Midbrain (tissue), 1 donor: ENCODE measurements at regions not wholly inside any gene's neighbourhood (a gene's known extent, or its start where the extent isn't known, plus 50 kb on each side); places are given as distances from the start of the nearest gene placed in this dataset.
"Not testable (repeated sequence)": the region's sequence is repeated elsewhere in the genome, so short reads cannot be mapped to it uniquely, and the experiment has no call there.

Experiments
- DNase-seq: peaks from one replicate; lab custom pipeline; 2025; lab: John Stamatoyannopoulos, UW

- DNase-seq: no peak
Observed at GRCh38 chr3:161691677-161692076, 195.1 kb downstream of the OTOL1 start.

DNA sequence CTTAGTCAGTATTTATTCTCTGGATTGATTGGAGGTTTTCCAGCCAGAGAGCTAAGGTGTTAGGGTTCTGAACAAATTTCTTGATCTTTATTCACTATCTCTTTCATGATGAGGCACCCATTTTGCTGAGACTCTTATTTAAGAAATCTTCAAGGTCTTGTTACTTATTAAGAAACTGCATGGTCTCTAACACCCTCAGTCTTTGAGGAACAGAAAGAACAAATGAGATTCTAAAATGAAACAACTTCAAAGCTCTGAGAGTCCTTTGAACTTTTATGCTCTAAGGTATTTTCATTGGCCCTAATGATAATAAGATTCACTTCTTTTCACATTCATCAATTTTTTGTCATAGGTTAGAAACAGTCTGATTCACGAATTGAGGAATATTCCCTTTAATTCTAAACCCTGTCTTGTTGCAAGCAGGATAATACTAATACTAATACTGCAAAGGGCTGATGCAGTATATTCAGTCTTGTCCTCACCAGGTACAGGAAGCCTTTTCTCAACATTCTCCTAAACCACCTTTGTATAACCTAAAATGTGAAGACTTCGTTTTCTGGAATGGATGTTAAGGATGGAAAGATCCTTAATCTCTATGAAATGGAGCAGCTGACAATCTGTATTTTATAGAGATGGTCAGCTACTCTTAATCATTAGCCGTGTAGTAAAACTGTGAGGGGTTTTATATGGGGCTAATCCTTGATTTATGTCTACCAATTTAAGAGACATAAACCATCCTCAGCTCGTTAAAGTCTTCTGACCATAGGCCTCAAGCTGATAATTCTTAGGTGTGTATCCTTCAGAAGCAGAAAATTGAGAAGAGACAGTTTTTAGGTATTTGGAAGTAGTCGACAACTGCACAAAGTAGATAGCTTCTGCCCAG, 198.3 kb downstream of the OTOL1 start:
- DNase-seq: no peak

DNA sequence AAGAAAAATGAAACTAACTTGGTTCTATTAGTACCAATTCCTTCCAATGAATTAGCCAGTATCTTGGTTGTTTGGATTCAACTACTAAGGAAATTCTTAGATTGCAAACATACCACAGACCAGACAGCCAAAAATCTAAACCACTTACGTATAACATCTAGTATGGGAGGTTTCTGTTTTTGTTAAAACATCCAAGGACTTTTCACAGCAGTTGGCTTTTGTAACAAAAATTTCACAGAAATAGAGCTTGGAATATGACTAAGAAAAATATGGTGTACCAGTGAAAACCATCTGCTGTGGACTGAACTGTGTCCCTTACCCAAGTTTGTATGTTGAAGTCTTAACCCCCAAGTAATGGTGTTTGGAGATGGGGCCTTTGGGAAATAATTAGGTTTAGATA, 199.2 kb downstream of the OTOL1 start:
- no peak for DNase-seq

- no peak for DNase-seq
Observed at GRCh38 chr3:161700998-161701397, 204.4 kb downstream of the OTOL1 start.

- DNase-seq: not testable (repeated sequence)
Observed at GRCh38 chr3:161707253-161707652, 210.6 kb downstream of the OTOL1 start.

DNA sequence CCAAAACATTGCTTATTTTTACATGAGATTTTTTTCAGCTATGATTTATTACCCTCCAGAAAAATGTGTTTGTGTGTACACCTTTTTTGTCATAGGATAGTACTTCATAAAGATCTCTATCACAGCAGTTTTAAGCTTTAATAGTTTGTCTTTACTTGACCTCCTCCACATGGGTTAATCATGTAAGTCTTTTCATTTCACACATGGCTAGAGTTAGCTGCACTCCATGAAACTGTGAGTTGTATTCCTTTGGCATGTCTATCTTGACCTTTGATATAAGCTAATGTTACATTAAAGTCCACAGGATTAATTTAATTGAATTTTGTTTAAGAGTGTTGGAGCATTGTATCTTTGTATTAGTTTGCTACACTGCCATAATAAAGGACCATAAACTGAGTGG, 217.1 kb downstream of the OTOL1 start:
- no peak for DNase-seq

DNA sequence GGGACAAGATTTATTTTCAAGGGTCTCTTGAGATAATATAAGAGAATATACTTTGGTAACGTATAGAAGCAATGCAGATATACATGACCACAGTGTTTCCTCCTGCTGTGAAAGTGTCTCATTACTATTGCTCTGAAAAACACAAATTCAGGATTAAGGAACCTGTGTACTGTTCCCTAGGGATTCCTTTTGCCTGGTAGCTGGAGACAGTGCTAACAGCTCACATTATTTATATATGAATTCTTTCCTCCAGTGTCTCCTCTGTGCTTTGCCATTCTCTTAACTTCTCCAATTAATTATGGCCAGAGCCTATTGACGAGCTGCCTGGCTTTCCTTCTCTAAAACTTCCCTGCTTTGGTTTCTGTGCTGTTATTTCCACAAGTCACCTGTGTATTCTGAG, 235.4 kb downstream of the OTOL1 start:
- no peak for DNase-seq

GRCh38 chr3:161737171-161737570, 240.6 kb downstream of the OTOL1 start:
- DNase-seq: no peak

GRCh38 chr3:161740421-161740820, 243.8 kb downstream of the OTOL1 start:
- no peak for DNase-seq

GRCh38 chr3:161744366-161744765, 247.8 kb downstream of the OTOL1 start:
- DNase-seq: no peak

DNA sequence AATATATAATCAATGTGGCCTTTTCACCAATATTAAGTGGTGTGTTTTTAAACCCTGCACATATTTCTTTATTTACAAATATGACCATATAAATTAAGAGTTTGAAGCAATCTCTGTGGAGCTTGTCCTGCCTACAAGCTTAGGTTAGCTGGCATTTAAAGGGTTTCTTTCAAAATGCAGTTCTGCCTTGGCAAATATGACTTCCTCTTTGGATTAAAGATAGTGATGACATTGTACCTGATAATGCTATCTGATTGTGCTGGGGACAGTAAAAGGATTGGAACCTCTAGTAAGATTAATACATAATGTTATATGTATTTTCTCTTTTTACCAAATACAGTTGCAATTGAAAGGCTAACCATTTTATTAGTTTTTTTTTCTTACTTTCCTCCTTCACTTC, 249.1 kb downstream of the OTOL1 start:
- no peak for DNase-seq

- no peak for DNase-seq
Observed at GRCh38 chr3:161748049-161748448, 251.4 kb downstream of the OTOL1 start.

GRCh38 chr3:161754420-161755053, 257.9 kb downstream of the OTOL1 start:
- DNase-seq: no peak

- no peak for DNase-seq
Observed at GRCh38 chr3:161759444-161759843, 262.8 kb downstream of the OTOL1 start.

DNA sequence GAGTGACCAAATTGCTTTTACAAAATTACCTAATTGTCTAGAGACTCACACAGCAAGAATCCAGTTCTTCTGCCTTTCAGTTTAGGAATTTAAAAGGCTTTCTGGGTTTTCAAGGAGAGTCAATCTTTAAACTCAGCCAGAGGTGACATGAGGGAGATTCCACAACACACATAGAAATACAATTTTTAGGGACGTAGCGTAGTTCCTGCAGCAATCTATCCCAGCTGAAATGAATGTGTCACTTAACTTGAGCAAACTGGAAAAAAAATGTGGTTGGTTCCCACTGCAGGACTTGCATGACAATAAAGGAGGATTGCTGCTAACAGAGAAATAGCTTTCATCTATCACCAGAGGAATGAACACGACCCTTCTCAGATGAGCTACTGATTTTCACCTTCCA, 269.7 kb downstream of the OTOL1 start:
- no peak for DNase-seq

- no peak for DNase-seq
Observed at GRCh38 chr3:161770484-161771386, 274.1 kb downstream of the OTOL1 start.

- DNase-seq: no peak
Observed at GRCh38 chr3:161781381-161781780, 284.8 kb downstream of the OTOL1 start.

- DNase-seq: no peak
Observed at GRCh38 chr3:161793194-161793930, 296.8 kb downstream of the OTOL1 start.

- DNase-seq: no peak
Observed at GRCh38 chr3:161794551-161794950, 297.9 kb downstream of the OTOL1 start.

- DNase-seq: no peak
Observed at GRCh38 chr3:161796312-161796711, 299.7 kb downstream of the OTOL1 start.

GRCh38 chr3:161796780-161797179, 300.2 kb downstream of the OTOL1 start:
- DNase-seq: no peak

- no peak for DNase-seq
Observed at GRCh38 chr3:161798016-161798415, 301.4 kb downstream of the OTOL1 start.
